GM21717 (cell line): ENCODE measurements at regions not wholly inside any gene's neighbourhood (a gene's known extent, or its start where the extent isn't known, plus 50 kb on each side); places are given as distances from the start of the nearest gene placed in this dataset.

ENCODE experiments used
- ATAC-seq: cut with Tn5 transposase; IDR thresholded peaks from one replicate; pipeline ENCODE4 v1.9.1; 2021; ENCODE audit warnings: mild to moderate bottlenecking, moderate library complexity; ENCODE audit not compliant: unreplicated experiment

GRCh38 chr4:180642732-180643131, 1600.5 kb upstream of the TENM3 start:
- ATAC-seq: no peak

- ATAC-seq: peak; percentile 90
These were observed 1592.9 kb upstream of the TENM3 start for GRCh38 chr4:180650273-180650672.

GRCh38 chr4:180652533-180652932, 1590.7 kb upstream of the TENM3 start:
- no peak for ATAC-seq

GRCh38 chr4:180655886-180656285, 1587.3 kb upstream of the TENM3 start:
- ATAC-seq: no peak

- no peak for ATAC-seq
These were observed 1585.3 kb upstream of the TENM3 start for GRCh38 chr4:180657881-180658280.

- peak; percentile 90 for ATAC-seq
These were observed 1578.3 kb upstream of the TENM3 start for GRCh38 chr4:180664766-180665368.

GRCh38 chr4:180665481-180665880, 1577.7 kb upstream of the TENM3 start:
- ATAC-seq: no peak

GRCh38 chr4:180665994-180666824, 1577.0 kb upstream of the TENM3 start:
- ATAC-seq: peak; percentile 84

- ATAC-seq: no peak
These were observed 1574.5 kb upstream of the TENM3 start for GRCh38 chr4:180668732-180669131.

GRCh38 chr4:180669680-180670079, 1573.5 kb upstream of the TENM3 start:
- no peak for ATAC-seq

GRCh38 chr4:180674619-180675358, 1568.4 kb upstream of the TENM3 start:
- no peak for ATAC-seq

GRCh38 chr4:180675359-180675650, 1567.9 kb upstream of the TENM3 start:
- no peak for ATAC-seq

- no peak for ATAC-seq
These were observed 1562.9 kb upstream of the TENM3 start for GRCh38 chr4:180680305-180680704.

- ATAC-seq: no peak
These were observed 1560.4 kb upstream of the TENM3 start for GRCh38 chr4:180682776-180683175.

GRCh38 chr4:180683186-180683585, 1560.0 kb upstream of the TENM3 start:
- ATAC-seq: no peak

- no peak for ATAC-seq
These were observed 1554.7 kb upstream of the TENM3 start for GRCh38 chr4:180688480-180688879.

- no peak for ATAC-seq
These were observed 1548.3 kb upstream of the TENM3 start for GRCh38 chr4:180694875-180695274.

GRCh38 chr4:180695851-180696250, 1547.4 kb upstream of the TENM3 start:
- no peak for ATAC-seq

GRCh38 chr4:180696460-180697092, 1546.6 kb upstream of the TENM3 start:
- ATAC-seq: no peak

GRCh38 chr4:180698550-180699195, 1544.5 kb upstream of the TENM3 start:
- ATAC-seq: no peak

- ATAC-seq: no peak
These were observed 1536.4 kb upstream of the TENM3 start for GRCh38 chr4:180706766-180707165.
